Neuron (in vitro differentiated cells): ENCODE measurements at regions not wholly inside any gene's neighbourhood (a gene's known extent, or its start where the extent isn't known, plus 50 kb on each side); places are given as distances from the start of the nearest gene placed in this dataset.

Experiments
- H2AFZ ChIP-seq: one replicate; pipeline ENCODE4 v1.6.1; 2013; ENCODE audit warnings: low read depth, mild to moderate bottlenecking, inconsistent platforms, low read length, moderate library complexity
- H3K27me3 ChIP-seq: one replicate; pipeline ENCODE4 v1.6.1; 2013; ENCODE audit warnings: low read length; ENCODE audit not compliant: insufficient read depth
- H3K36me3 ChIP-seq: one replicate; pipeline ENCODE4 v1.6.1; 2013; ENCODE audit warnings: low read length; ENCODE audit not compliant: insufficient read depth
- H3K4me1 ChIP-seq: one replicate; pipeline ENCODE4 v1.6.1; 2013; ENCODE audit warnings: low read length; ENCODE audit not compliant: insufficient read depth
- H3K4me3 ChIP-seq: 2 replicates; pipeline ENCODE4 v1.5.1; 2013; ENCODE audit warnings: mild to moderate bottlenecking, low read length, moderate library complexity
- H3K9me3 ChIP-seq: one replicate; pipeline ENCODE4 v1.6.1; 2013; ENCODE audit warnings: low read length

DNA sequence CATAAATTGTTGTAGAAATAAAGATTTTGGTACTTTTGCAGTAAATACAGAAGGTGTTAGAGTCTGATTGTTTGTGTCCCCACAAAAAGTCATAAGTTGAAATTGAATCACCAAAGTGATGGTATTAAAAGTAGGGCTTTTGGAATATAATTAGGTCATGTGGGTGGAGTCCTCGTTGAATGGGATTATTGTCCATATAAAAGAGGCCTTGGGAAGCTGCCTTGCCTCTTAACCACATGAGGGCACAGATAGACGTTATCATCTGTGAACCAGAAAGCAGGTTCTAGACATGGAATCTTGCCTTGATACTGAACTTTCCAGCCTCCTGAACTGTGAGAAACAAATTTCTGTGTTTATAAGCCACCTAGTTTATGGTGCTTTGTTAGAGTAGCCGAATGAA lies 186.8 kb downstream of the PRR20E start:
- Histone ChIP-seq H3K4me1 (no peaks in the 10 kb centered on the region), H3K27me3 (no peaks in the 10 kb centered on the region), H2AFZ (no peak overlapping the region), H3K4me3 (no peak overlapping the region), H3K9me3 (no peaks in the 10 kb centered on the region), H3K36me3 (no peaks in the 10 kb centered on the region)

DNA sequence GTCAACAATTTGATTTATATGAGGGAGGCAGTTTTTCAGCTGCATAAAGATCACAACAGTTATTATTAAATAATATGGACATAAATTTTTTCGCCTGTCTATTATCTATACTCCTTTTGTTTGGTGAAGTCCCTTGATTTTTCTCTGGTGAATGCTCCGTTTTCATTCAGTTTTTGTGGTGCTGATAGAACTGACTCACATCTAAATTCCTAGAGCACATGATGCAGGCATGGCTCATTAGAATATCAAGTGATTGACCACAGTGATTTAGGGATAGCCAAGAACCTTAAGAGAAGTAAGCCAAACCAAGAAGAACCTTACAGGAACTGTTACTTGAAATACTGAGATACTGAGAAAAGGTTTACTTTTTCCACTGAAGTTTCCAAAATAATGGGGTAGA lies 208.9 kb downstream of the PRR20E start:
- Histone ChIP-seq H3K4me3 (no peak overlapping the region), H3K9me3 (no peaks in the 10 kb centered on the region), H3K36me3 (no peaks in the 10 kb centered on the region), H3K4me1 (peaks cover 3% of the 10 kb centered on the region), H3K27me3 (no peaks in the 10 kb centered on the region), H2AFZ (no peak overlapping the region)

DNA sequence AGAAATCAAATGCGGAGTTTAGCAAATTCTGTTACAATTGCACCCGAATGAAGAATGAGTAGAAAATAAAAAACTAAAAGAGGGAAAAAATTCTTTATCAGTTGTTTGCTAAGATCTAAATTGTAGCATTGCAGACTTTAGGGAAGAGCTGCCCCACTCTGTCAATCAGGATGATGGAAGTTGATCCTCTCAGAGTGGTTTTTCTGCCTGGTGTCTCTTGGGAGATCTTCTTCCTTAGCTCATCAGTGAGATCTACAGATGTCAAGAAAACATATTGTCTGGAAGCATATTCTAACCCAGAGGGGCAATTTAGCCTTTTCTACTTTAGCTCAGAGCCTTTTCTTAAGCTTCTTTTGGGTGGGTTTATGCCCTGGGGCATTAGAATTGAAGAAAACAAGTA lies 223.2 kb upstream of the PCDH17 start:
- Histone ChIP-seq H3K4me3 (no peak overlapping the region), H3K27me3 (no peaks in the 10 kb centered on the region), H2AFZ (no peak overlapping the region), H3K9me3 (no peaks in the 10 kb centered on the region), H3K4me1 (no peaks in the 10 kb centered on the region), H3K36me3 (no peaks in the 10 kb centered on the region)

DNA sequence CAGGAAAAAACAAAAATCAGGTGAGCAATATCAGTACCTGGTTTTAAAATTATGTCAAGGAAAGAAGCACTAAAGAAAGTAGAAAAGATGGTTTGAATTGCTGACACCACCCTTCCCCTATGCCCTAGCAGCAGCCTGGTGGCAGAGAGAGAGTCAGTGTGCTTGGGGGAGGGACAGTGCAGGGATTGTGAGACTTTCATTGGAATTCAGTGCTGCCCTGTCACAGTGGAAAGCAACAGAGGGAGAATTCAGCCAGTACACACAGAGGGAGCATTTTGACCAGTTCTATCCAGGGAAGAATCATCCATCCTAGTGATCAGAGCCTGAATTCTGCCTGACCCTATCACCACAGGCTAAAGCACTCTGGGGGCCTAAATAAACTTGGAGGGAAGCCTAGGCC lies 222.4 kb upstream of the PCDH17 start:
- H3K36me3 ChIP-seq: no peaks in the 10 kb centered on the region
- no peak overlapping the region for H2AFZ ChIP-seq
- H3K9me3 ChIP-seq: no peaks in the 10 kb centered on the region
- H3K27me3 ChIP-seq: no peaks in the 10 kb centered on the region
- H3K4me1 ChIP-seq: no peaks in the 10 kb centered on the region
- H3K4me3 ChIP-seq: no peak overlapping the region

DNA sequence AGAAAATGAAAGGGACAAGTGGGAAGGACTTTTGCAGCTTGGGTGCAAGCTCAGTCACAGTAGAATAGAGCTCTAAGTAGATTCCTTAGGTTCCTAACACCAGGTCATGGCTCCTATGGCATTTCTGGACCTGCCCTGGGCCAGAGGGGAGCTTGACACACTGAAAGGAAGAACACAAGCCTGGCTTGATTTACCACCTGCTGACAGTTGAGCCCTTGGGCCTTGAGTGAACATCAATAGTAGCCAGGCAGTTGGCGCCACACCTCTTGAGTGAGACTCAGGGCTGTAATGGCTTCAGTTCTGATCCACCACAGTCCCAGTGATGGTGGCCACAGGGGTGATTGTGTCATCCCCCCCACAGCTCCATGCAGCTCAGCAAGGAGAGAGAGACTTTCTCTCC lies 221.9 kb upstream of the PCDH17 start:
- no peak overlapping the region for H2AFZ ChIP-seq
- no peaks in the 10 kb centered on the region for H3K9me3 ChIP-seq
- H3K27me3 ChIP-seq: no peaks in the 10 kb centered on the region
- no peaks in the 10 kb centered on the region for H3K4me1 ChIP-seq
- H3K36me3 ChIP-seq: no peaks in the 10 kb centered on the region
- no peak overlapping the region for H3K4me3 ChIP-seq

DNA sequence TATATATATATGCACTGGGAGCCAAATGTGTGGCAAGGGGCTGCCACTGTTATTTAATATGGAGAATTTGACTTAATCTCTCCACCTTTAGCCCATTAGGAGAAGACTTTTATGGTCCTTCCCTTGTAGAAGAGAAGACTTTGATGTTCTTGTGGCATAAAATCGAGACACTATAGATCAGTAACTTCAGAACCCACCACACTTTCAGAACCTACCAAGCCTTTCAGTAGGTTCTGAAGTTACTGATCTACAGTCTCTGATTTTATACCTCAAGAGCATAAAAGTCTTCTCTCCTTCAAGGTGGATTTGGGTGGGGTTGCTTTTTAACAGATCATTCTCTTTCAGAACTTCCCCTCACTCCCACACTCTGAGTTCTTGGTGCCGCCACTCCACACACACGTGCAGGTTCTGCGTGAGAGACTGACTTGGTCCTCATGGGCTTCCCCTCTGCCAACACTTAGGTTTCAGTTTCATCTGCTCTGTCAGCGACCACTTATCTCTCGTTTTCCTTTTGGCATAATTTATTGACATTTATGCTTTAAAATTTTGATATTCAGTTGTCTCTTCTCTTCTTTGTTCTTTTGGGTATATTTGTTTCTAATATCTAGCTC lies 213.4 kb upstream of the PCDH17 start:
- no peaks in the 10 kb centered on the region for H3K4me1 ChIP-seq
- no peak overlapping the region for H3K4me3 ChIP-seq
- no peaks in the 10 kb centered on the region for H3K9me3 ChIP-seq

DNA sequence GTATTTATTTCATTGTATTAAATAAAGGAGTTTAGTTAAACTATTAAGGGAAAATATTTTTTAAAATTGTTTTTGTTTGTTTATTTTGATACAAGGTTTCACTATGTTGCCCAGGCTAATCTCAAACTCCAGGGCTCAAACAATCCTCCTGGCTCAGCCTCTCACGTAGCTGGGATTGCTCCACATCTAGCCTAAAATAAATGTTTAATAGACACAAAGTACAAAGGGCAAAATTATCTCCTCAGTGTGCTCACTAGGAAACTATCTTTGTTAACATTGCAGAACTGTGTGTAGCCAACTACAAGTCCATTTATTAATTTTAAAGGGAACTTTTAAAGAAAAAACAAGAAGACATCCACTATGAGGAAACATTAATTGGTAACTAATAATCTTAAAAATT lies 207.2 kb upstream of the PCDH17 start:
- Histone ChIP-seq H3K9me3 (no peaks in the 10 kb centered on the region), H3K36me3 (no peaks in the 10 kb centered on the region), H2AFZ (no peak overlapping the region), H3K27me3 (no peaks in the 10 kb centered on the region), H3K4me1 (no peaks in the 10 kb centered on the region), H3K4me3 (no peak overlapping the region)

More for the DNA sequence above, 213.4 kb upstream of the PCDH17 start:
- Histone ChIP-seq H3K27me3 (no peaks in the 10 kb centered on the region), H3K36me3 (no peaks in the 10 kb centered on the region), H2AFZ (no peak overlapping the region)

DNA sequence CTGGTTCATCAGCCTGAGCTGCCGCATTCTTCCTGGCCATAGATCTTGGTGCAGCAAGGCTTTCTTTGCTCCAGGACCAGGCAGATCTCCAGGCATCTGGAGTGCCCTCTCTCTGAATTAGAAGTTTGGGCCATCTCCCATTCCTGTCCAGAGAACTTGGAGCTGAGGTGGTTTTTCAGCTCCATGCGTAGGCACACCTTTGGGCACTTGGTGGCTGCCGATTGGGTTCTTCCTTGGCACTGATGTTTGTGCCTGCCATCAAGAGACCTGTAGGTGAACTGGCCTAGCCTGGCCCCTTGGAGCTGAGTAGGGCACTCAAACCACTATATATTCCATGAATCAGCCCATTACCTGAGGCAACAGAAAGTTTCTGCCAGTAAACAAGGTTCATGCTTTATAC lies 206.0 kb upstream of the PCDH17 start:
- Histone ChIP-seq H3K9me3 (no peaks in the 10 kb centered on the region), H3K4me1 (no peaks in the 10 kb centered on the region), H2AFZ (no peak overlapping the region), H3K36me3 (no peaks in the 10 kb centered on the region), H3K4me3 (no peak overlapping the region), H3K27me3 (no peaks in the 10 kb centered on the region)

DNA sequence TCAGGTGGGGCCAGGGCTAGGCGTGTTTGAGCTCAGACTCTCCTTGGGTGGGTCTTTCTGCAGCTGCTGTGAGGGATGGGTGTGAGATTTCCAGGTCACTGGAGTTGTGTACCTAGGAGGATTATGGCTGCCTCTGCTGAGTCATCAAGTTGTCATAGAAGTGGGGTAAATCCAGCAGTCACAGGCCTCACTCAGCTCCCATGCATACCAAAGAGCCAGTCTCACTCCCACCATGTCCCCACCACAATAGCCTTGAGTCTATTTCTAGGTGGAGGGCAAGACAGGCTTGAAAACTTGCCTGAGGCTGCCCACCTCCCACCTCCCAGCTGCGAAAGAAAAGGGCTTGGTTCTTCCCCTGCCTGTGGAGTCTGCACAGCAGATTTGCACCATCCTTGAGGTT lies 194.0 kb upstream of the PCDH17 start:
- no peak overlapping the region for H3K4me3 ChIP-seq
- H2AFZ ChIP-seq: no peak overlapping the region
- H3K36me3 ChIP-seq: no peaks in the 10 kb centered on the region
- no peaks in the 10 kb centered on the region for H3K4me1 ChIP-seq
- no peaks in the 10 kb centered on the region for H3K9me3 ChIP-seq
- H3K27me3 ChIP-seq: no peaks in the 10 kb centered on the region

DNA sequence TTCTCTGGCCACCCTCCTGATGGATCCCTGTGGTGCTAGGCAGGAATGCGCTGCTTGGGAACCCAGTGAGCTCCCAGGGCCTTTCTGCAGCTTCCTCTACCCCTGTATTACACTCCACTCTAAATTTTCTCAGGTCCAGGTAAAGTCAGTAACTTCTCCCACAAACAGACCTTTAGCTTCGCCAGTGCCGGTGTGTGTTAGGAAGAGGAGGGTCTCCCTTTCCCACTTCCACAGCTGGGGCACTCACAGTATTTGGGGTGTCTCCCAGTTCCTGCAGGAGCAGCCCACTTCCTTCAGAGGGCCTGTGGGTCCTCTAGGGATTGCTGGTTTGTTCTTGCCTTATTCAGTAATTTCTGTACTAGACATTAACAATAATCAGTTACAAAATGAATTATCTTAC lies 193.5 kb upstream of the PCDH17 start:
- Histone ChIP-seq H3K27me3 (no peaks in the 10 kb centered on the region), H3K36me3 (no peaks in the 10 kb centered on the region), H2AFZ (no peak overlapping the region), H3K4me1 (no peaks in the 10 kb centered on the region), H3K4me3 (no peak overlapping the region), H3K9me3 (no peaks in the 10 kb centered on the region)

DNA sequence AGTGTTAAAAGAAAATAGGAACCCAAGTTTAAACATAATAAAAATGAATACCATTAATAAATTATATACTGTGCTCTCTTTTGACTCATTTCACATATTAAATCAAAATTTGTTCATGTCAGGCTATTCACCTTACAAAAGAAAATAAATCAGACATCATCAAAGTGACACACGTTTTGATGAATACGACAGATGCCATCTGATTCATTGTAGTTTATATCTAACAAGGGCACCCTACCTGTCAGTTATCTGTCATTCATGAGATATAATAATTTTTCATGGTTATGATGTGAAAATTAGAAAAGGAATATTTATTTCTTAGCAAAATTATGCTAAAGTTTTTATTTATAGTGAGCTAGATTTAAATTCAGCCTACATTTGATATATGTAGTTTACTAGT lies 188.1 kb upstream of the PCDH17 start:
- H3K36me3 ChIP-seq: no peaks in the 10 kb centered on the region
- H2AFZ ChIP-seq: no peak overlapping the region
- no peak overlapping the region for H3K4me3 ChIP-seq
- no peaks in the 10 kb centered on the region for H3K4me1 ChIP-seq
- H3K27me3 ChIP-seq: no peaks in the 10 kb centered on the region
- no peaks in the 10 kb centered on the region for H3K9me3 ChIP-seq

DNA sequence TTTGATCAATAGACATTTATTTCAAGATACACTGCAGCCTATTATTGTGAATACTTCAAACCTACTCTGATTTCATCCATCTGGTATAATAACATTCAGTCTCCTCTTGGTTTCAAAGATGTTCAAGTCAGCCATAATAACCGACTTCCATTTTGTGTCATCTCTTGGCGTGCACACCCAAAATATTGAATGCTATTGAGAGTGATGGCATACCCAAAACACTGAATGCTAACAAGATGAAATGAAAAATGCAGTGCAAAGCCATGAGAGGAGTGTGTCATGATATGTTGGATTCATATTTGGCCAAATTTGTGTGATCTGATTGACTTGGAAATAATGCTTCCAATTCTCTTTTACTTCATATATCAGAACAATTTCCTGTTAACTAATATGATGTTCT lies 181.2 kb upstream of the PCDH17 start:
- no peaks in the 10 kb centered on the region for H3K27me3 ChIP-seq
- no peak overlapping the region for H2AFZ ChIP-seq
- no peak overlapping the region for H3K4me3 ChIP-seq

DNA sequence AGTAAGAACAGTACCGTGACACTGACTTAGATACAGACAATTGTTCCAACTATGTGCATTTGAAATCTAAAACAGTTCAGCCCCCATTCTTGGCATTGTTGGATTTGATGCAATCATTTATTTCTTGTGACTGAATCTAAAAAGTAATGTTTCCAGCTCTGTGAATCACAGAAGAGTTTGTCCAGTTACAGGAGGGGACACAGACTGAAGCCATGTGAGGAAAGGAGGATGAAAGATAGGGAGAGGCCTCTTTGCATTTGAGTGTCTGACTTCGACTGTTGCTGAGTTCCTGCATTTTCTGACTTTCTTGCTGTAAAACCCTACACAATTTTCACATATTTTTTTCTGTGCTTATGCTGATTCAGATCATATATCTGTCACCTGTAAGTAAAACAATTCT lies 179.3 kb upstream of the PCDH17 start:
- H3K9me3 ChIP-seq: no peaks in the 10 kb centered on the region
- H3K4me1 ChIP-seq: no peaks in the 10 kb centered on the region
- H3K4me3 ChIP-seq: no peak overlapping the region
- no peaks in the 10 kb centered on the region for H3K27me3 ChIP-seq
- H2AFZ ChIP-seq: no peak overlapping the region
- no peaks in the 10 kb centered on the region for H3K36me3 ChIP-seq

More for the DNA sequence above, 181.2 kb upstream of the PCDH17 start:
- Histone ChIP-seq H3K4me1 (no peaks in the 10 kb centered on the region), H3K9me3 (no peaks in the 10 kb centered on the region), H3K36me3 (no peaks in the 10 kb centered on the region)

DNA sequence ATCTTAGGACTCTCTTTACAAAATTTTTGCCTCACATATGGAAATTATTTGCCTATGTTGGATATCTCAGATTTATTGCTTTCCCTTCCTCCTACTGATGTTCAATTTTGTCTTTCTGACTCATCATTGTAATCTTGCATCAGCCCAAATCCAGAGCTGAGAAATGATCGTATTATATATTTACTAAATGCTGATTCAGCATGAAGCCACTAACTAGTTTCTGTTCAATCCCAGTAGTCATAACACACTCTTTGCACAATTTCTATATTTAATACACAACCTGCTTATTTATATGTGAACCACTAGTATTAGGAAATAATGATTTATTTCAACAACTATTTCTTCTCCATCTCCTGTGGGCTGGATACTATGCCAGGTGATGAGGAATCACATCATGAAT lies 161.1 kb upstream of the PCDH17 start:
- Histone ChIP-seq H3K9me3 (no peaks in the 10 kb centered on the region), H3K27me3 (no peaks in the 10 kb centered on the region), H3K4me3 (no peak overlapping the region), H3K36me3 (no peaks in the 10 kb centered on the region), H3K4me1 (no peaks in the 10 kb centered on the region), H2AFZ (no peak overlapping the region)
